Endothelial cell of umbilical vein (primary cell): ENCODE measurements at regions not wholly inside any gene's neighbourhood (a gene's known extent, or its start where the extent isn't known, plus 50 kb on each side); places are given as distances from the start of the nearest gene placed in this dataset.

Source experiments
- BruUV-seq: library from RNA; stranded (reverse); fragments of 400-500 nt; replicated peaks from 2 replicates; lab custom pipeline; 2021; lab: Mats Ljungman, UMichigan
- CTCF ChIA-PET: fragments of 300-600, 350-600 bp; sonication (Branson Sonifier 250); formaldehyde crosslinking; loops from one replicate; lab custom pipeline; 2021; ENCODE audit warnings: antibody characterized with exemption, inconsistent platforms; lab: Charles Lee
- POLR2A ChIA-PET: fragments of 300-600, 350-600 bp; sonication (Branson Sonifier 250); formaldehyde crosslinking; loops from one replicate; lab custom pipeline; 2021; ENCODE audit warnings: antibody characterized with exemption, inconsistent platforms; lab: Charles Lee
- DNase-seq: peaks from one replicate; pipeline ENCODE4 v3.0.0-alpha.2; 2011; ENCODE audit warnings: low read depth, low spot score
- FAIRE-seq: peaks from 2 replicates; lab custom pipeline; 2011; peaks lifted over from hg19 to GRCh38; lab: Jason Lieb, UNC
- H2AFZ ChIP-seq: 2 replicates; pipeline ENCODE4 v1.6.0; 2012; ENCODE audit warnings: low read depth, low read length, control low read depth, inconsistent platforms
- H3K27ac ChIP-seq: 2 replicates; pipeline ENCODE4 v1.5.1; 2011; ENCODE audit warnings: low read depth, mild to moderate bottlenecking, control low read depth, low read length, moderate library complexity; ENCODE audit not compliant: insufficient read depth
- H3K27me3 ChIP-seq, 2 experiments: 2 replicates each; pipeline versions ENCODE4 v1.6.0 to v1.6.1; 2011; ENCODE audit warnings: low read length in 2 of 2, mixed read lengths in 1 of 2; ENCODE audit not compliant: control insufficient read depth in 2 of 2, insufficient read depth in 2 of 2
- H3K36me3 ChIP-seq, 2 experiments: 2 replicates in 1 of 2; 3 replicates in 1 of 2; pipeline ENCODE4 v1.5.1; 2011; ENCODE audit warnings: low read length in 2 of 2, mild to moderate bottlenecking in 1 of 2, moderate library complexity in 1 of 2; ENCODE audit not compliant: control insufficient read depth in 2 of 2, insufficient read depth in 2 of 2; ENCODE audit errors: extremely low read depth in 1 of 2
- H3K4me1 ChIP-seq: 3 replicates; pipeline ENCODE4 v1.5.1; 2011; ENCODE audit warnings: mild to moderate bottlenecking, low read length; ENCODE audit not compliant: control insufficient read depth, insufficient read depth; ENCODE audit errors: extremely low read depth
- H3K4me2 ChIP-seq: 2 replicates; pipeline ENCODE4 v1.6.1; 2011; ENCODE audit warnings: low read length, control low read depth, mixed read lengths; ENCODE audit not compliant: insufficient read depth
- H3K4me3 ChIP-seq, 3 experiments: fragments of 200-600 bp in 1 of 3; sonication (generic), shearing (Covaris generic) in 1 of 3; replicated peaks in 1 of 3; 2 replicates each; pipeline ENCODE4 v1.5.1; 2011 to 2016; ENCODE audit warnings: control low read depth in 3 of 3, low read length in 3 of 3, mild to moderate bottlenecking in 2 of 3, inconsistent platforms in 1 of 3, low read depth in 1 of 3, moderate library complexity in 1 of 3; ENCODE audit not compliant: insufficient read depth in 1 of 3
- H3K79me2 ChIP-seq: 2 replicates; pipeline ENCODE4 v1.6.0; 2012; ENCODE audit warnings: low read length, inconsistent platforms; ENCODE audit not compliant: control insufficient read depth, insufficient read depth
- H3K9ac ChIP-seq: replicated peaks from 2 replicates; pipeline ENCODE3; 2011; ENCODE audit warnings: low read length, control low read depth; ENCODE audit not compliant: insufficient read depth; ENCODE audit errors: extremely low read depth
- H3K9me1 ChIP-seq: replicated peaks from 3 replicates; pipeline ENCODE4 v1.6.0; 2011; ENCODE audit warnings: mild to moderate bottlenecking, low read length; ENCODE audit not compliant: control insufficient read depth, insufficient read depth; ENCODE audit errors: extremely low read depth
- H3K9me3 ChIP-seq: replicated peaks from 2 replicates; pipeline ENCODE4 v1.5.1; 2012; ENCODE audit warnings: low read length, inconsistent platforms; ENCODE audit not compliant: control insufficient read depth, insufficient read depth
- H4K20me1 ChIP-seq: replicated peaks from 2 replicates; pipeline ENCODE3; 2011; ENCODE audit warnings: mild to moderate bottlenecking, low read length; ENCODE audit not compliant: control insufficient read depth, insufficient read depth; ENCODE audit errors: extremely low read depth
- EZH2 ChIP-seq: IDR thresholded peaks from 2 replicates; pipeline ENCODE4 v1.6.1; 2012; ENCODE audit warnings: borderline replicate concordance, low read depth, mild to moderate bottlenecking, moderate library complexity, low read length, inconsistent platforms; ENCODE audit not compliant: severe bottlenecking
- FOS ChIP-seq: IDR thresholded peaks from 2 replicates; pipeline ENCODE4 v1.6.1; 2011; ENCODE audit warnings: mild to moderate bottlenecking, low read length, moderate library complexity, borderline replicate concordance; ENCODE audit not compliant: insufficient read depth
- GATA2 ChIP-seq: IDR thresholded peaks from 2 replicates; pipeline ENCODE4 v1.7.0; 2011; ENCODE audit warnings: low read depth, mild to moderate bottlenecking, moderate library complexity, mixed read lengths, low read length; ENCODE audit not compliant: insufficient read length, insufficient read depth
- JUN ChIP-seq: IDR thresholded peaks from 2 replicates; pipeline ENCODE4 v1.6.1; 2011; ENCODE audit warnings: borderline replicate concordance, low read depth; ENCODE audit not compliant: insufficient read length, insufficient read depth
- MYC ChIP-seq: IDR thresholded peaks from one replicate; pipeline ENCODE4 v1.6.1; 2011; ENCODE audit warnings: mild to moderate bottlenecking, low read depth, low read length
- POLR2A ChIP-seq: IDR thresholded peaks from 2 replicates; pipeline ENCODE4 v1.6.1; 2012; ENCODE audit warnings: low read depth, mild to moderate bottlenecking, control low read depth, low read length
- POLR2AphosphoS5 ChIP-seq: IDR thresholded peaks from 2 replicates; pipeline ENCODE4 v1.6.1; 2012; ENCODE audit warnings: low read depth, mild to moderate bottlenecking, control low read depth, low read length, moderate library complexity; ENCODE audit not compliant: insufficient read depth
- dilution Hi-C: fragments of 300-500 bp; cut with MboI; formaldehyde crosslinking; loops from one replicate; pipeline ENCODE4 v1.15.0; 2019; ENCODE audit warnings: low sequenced_read_pairs; ENCODE audit not compliant: extremely low pct_ligation_motif_present
- intact Hi-C: fragments of 100-400 bp; cut with micrococcal nuclease; formaldehyde crosslinking; loops from one replicate; pipeline ENCODE4 v1.10.0; 2022
- TF ChIP-seq, protein P1 (sequence below), 2 donors: IDR thresholded peaks; 1 replicate in 1 of 2; 2 replicates in 1 of 2; pipeline ENCODE4 v1.5.1; 2011; ENCODE audit warnings: low read length in 2 of 2, mild to moderate bottlenecking in 2 of 2, moderate library complexity in 2 of 2, control low read depth in 1 of 2, inconsistent platforms in 1 of 2, low read depth in 1 of 2; ENCODE audit not compliant: insufficient read depth in 1 of 2; ENCODE audit errors: extremely low read depth in 1 of 2
- TF ChIP-seq, protein P2 (sequence below): IDR thresholded peaks from 2 replicates; pipeline ENCODE4 v1.6.1; 2011; ENCODE audit not compliant: insufficient read depth, insufficient read length

DNA sequence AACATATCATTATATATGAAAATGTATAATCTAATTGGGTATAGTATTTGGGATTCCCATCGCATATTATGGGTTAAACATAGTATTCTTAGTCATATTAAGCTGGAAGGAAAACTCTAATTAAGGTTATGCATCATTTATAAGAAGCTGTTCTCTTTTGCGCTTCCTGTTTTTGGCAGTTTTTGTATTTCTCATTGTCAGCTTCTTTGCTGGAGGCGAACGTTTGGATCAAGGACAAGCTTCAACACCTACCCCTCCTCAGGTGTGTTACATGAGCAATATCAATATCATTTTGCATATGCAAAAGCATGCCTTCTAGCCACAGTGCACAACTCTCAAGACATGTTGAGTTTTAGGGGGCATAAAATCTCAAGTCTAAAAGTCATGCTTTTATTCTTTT, 439.8 kb downstream of the TDRD3 start:
- Histone ChIP-seq H3K9me3 (no peaks in the 10 kb centered on the region), H3K79me2 (no peaks in the 10 kb centered on the region), H3K4me2 (no peak overlapping the region), H3K9ac (no peak overlapping the region), H3K27me3 (no peaks in the 10 kb centered on the region), H3K36me3 (no peaks in the 10 kb centered on the region), H3K9me1 (no peaks in the 10 kb centered on the region), H4K20me1 (no peaks in the 10 kb centered on the region), H3K4me1 (no peaks in the 10 kb centered on the region), H2AFZ (no peak overlapping the region), H3K27ac (no peak overlapping the region), H3K4me3 (no peak overlapping the region)
- TF ChIP-seq GATA2 (no peak), JUN (no peak), MYC (no peak), FOS (no peak), POLR2AphosphoS5 (no peak), EZH2 (no peak), POLR2A (no peak)
- TF ChIP-seq, protein P1, sequence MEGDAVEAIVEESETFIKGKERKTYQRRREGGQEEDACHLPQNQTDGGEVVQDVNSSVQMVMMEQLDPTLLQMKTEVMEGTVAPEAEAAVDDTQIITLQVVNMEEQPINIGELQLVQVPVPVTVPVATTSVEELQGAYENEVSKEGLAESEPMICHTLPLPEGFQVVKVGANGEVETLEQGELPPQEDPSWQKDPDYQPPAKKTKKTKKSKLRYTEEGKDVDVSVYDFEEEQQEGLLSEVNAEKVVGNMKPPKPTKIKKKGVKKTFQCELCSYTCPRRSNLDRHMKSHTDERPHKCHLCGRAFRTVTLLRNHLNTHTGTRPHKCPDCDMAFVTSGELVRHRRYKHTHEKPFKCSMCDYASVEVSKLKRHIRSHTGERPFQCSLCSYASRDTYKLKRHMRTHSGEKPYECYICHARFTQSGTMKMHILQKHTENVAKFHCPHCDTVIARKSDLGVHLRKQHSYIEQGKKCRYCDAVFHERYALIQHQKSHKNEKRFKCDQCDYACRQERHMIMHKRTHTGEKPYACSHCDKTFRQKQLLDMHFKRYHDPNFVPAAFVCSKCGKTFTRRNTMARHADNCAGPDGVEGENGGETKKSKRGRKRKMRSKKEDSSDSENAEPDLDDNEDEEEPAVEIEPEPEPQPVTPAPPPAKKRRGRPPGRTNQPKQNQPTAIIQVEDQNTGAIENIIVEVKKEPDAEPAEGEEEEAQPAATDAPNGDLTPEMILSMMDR (IDR thresholded peaks at IDR 0.05; ENCODE audit: extremely low read depth in 1 of 2, insufficient read depth in 1 of 2, low read depth in 1 of 2, low read length in 2 of 2), result no peak
- TF ChIP-seq, protein P2, sequence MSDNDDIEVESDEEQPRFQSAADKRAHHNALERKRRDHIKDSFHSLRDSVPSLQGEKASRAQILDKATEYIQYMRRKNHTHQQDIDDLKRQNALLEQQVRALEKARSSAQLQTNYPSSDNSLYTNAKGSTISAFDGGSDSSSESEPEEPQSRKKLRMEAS, result no peak
- ChIA-PET CTCF (no interaction called here), POLR2A (no interaction called here)
- no TSS peak for BruUV-seq
- DNase-seq (no peak), FAIRE-seq (no peak)
- dilution Hi-C loops, result no loop called here
- intact Hi-C loops, result no loop called here
